SK-N-SH (cell line): ENCODE measurements at regions not wholly inside any gene's neighbourhood (a gene's known extent, or its start where the extent isn't known, plus 50 kb on each side); places are given as distances from the start of the nearest gene placed in this dataset.
A peak's percentile ranks its signal among the peaks of the same experiment; 100 is the strongest.

ENCODE experiments used
- CTCF ChIA-PET: fragments of 300-600, 350-600 bp; formaldehyde crosslinking; extraction: SDS; loops from one replicate; lab custom pipeline; 2021; lab: Yijun Ruan, JAX
- POLR2A ChIA-PET: fragments of 350-600 bp; sonication (Branson Sonifier 250); formaldehyde crosslinking; extraction: SDS; loops from one replicate; lab custom pipeline; 2020; ENCODE audit warnings: antibody characterized with exemption, inconsistent platforms; lab: Yijun Ruan, JAX
- DNase-seq: peaks from one replicate; pipeline ENCODE4 v3.0.0; 2012
- H2AFZ ChIP-seq: fragments of 200-600 bp; sonication (generic); 2 replicates; pipeline ENCODE4 v1.8.1; 2016; ENCODE audit warnings: antibody characterized with exemption, mild to moderate bottlenecking, low read depth
- H3F3A ChIP-seq: fragments of 200-600 bp; sonication (generic); replicated peaks from 2 replicates; pipeline ENCODE3; 2016; ENCODE audit warnings: antibody characterized with exemption, mild to moderate bottlenecking; ENCODE audit not compliant: insufficient read depth
- H3K27ac ChIP-seq, 2 experiments: fragments of 200-500 bp in 1 of 2; fragments of 200-600 bp in 1 of 2; sonication (Bioruptor generic) in 1 of 2; sonication (generic), shearing (Covaris generic) in 1 of 2; 2 replicates each; pipeline versions ENCODE4 v1.5.1 to v1.6.1; 2014 to 2016; ENCODE audit warnings: low read depth in 2 of 2, inconsistent platforms in 1 of 2, low read length in 1 of 2, mild to moderate bottlenecking in 1 of 2, mixed read lengths in 1 of 2
- H3K27me3 ChIP-seq: fragments of 200-600 bp; sonication (generic), shearing (Covaris generic); 2 replicates; pipeline ENCODE4 v1.6.1; 2016; ENCODE audit warnings: mixed run types; ENCODE audit not compliant: insufficient read depth
- H3K36me3 ChIP-seq, 2 experiments: fragments of 200-500 bp in 1 of 2; fragments of 200-600 bp in 1 of 2; sonication (Bioruptor generic) in 1 of 2; sonication (generic) in 1 of 2; replicated peaks in 1 of 2; 2 replicates each; pipeline versions ENCODE3 to v1.5.1; 2014 to 2016; ENCODE audit warnings: low read length in 1 of 2, mild to moderate bottlenecking in 1 of 2; ENCODE audit not compliant: insufficient read depth in 2 of 2, control insufficient read depth in 1 of 2
- H3K4me1 ChIP-seq, 2 experiments: fragments of 200-500 bp in 1 of 2; fragments of 200-600 bp in 1 of 2; sonication (Bioruptor generic) in 1 of 2; sonication (generic), shearing (Covaris generic) in 1 of 2; 2 replicates each; pipeline versions ENCODE4 v1.5.1 to v1.6.1; 2014 to 2016; ENCODE audit warnings: low read depth in 1 of 2, low read length in 1 of 2, mixed run types in 1 of 2; ENCODE audit not compliant: insufficient read depth in 2 of 2, control insufficient read depth in 1 of 2
- H3K4me2 ChIP-seq: fragments of 200-600 bp; sonication (generic), shearing (Covaris generic); 2 replicates; pipeline ENCODE4 v1.6.1; 2017; ENCODE audit warnings: mixed run types
- H3K4me3 ChIP-seq, 2 experiments: fragments of 200-500 bp in 1 of 2; fragments of 200-600 bp in 1 of 2; sonication (Bioruptor generic) in 1 of 2; sonication (generic), shearing (Covaris generic) in 1 of 2; 2 replicates each; pipeline versions ENCODE4 v1.5.1 to v1.8.1; 2014 to 2016; ENCODE audit warnings: low read depth in 2 of 2, inconsistent platforms in 1 of 2, low read length in 1 of 2, mild to moderate bottlenecking in 1 of 2, mixed read lengths in 1 of 2, moderate library complexity in 1 of 2
- H3K79me2 ChIP-seq: fragments of 200-600 bp; sonication (generic); 2 replicates; pipeline ENCODE4 v1.8.1; 2017; ENCODE audit warnings: mild to moderate bottlenecking; ENCODE audit not compliant: insufficient read depth
- H3K9ac ChIP-seq: fragments of 200-600 bp; sonication (generic); 2 replicates; pipeline ENCODE4 v1.6.1; 2017; ENCODE audit warnings: mixed run types
- H3K9me2 ChIP-seq: fragments of 200-600 bp; sonication (generic); 2 replicates; pipeline ENCODE4 v1.6.1; 2017; ENCODE audit warnings: mixed run types
- H3K9me3 ChIP-seq: fragments of 200-600 bp; sonication (generic); 2 replicates; pipeline ENCODE4 v1.6.1; 2017; ENCODE audit warnings: mixed run types, mild to moderate bottlenecking, moderate library complexity
- H4K20me1 ChIP-seq: fragments of 200-600 bp; sonication (generic); 2 replicates; pipeline ENCODE4 v1.6.1; 2017; ENCODE audit warnings: mild to moderate bottlenecking, mixed run types; ENCODE audit not compliant: insufficient read depth
- FOXJ3 ChIP-seq: sonication (generic); formaldehyde crosslinking; IDR thresholded peaks from 2 replicates; pipeline ENCODE4 v1.5.1; 2020; ENCODE audit warnings: mild to moderate bottlenecking, missing genetic modification reagents
- FOXM1 ChIP-seq: IDR thresholded peaks from 2 replicates; pipeline ENCODE4 v1.4.0; 2012; ENCODE audit warnings: low read depth, mild to moderate bottlenecking
- RAD21 ChIP-seq: IDR thresholded peaks from 2 replicates; pipeline ENCODE4 v1.6.1; 2012; ENCODE audit warnings: mild to moderate bottlenecking, low read length
- REST ChIP-seq: IDR thresholded peaks from 2 replicates; pipeline ENCODE4 v1.6.1; 2012; ENCODE audit warnings: mild to moderate bottlenecking, low read depth, low read length, moderate library complexity
- RXRA ChIP-seq: IDR thresholded peaks from 2 replicates; pipeline ENCODE4 v1.4.0; 2012; ENCODE audit warnings: low read depth, mild to moderate bottlenecking, borderline replicate concordance
- USF2 ChIP-seq: fragments of 150-350 bp; IDR thresholded peaks from 2 replicates; pipeline ENCODE4 v1.6.1; 2017; ENCODE audit warnings: antibody characterized with exemption, low read length, low read depth, borderline replicate concordance
- YY1 ChIP-seq: IDR thresholded peaks from 2 replicates; pipeline ENCODE4 v1.4.0; 2012; ENCODE audit warnings: low read depth, mild to moderate bottlenecking
- ZBTB33 ChIP-seq: IDR thresholded peaks from 2 replicates; pipeline ENCODE4 v1.4.0; 2012; ENCODE audit warnings: low read depth, borderline replicate concordance
- WGBS: methylation state at CpG from one replicate; pipeline ENCODE4 v1.1.6; 2017; ENCODE audit warnings: low lambda C conversion rate; 5-methylcytosine and 5-hydroxymethylcytosine counted together

DNA sequence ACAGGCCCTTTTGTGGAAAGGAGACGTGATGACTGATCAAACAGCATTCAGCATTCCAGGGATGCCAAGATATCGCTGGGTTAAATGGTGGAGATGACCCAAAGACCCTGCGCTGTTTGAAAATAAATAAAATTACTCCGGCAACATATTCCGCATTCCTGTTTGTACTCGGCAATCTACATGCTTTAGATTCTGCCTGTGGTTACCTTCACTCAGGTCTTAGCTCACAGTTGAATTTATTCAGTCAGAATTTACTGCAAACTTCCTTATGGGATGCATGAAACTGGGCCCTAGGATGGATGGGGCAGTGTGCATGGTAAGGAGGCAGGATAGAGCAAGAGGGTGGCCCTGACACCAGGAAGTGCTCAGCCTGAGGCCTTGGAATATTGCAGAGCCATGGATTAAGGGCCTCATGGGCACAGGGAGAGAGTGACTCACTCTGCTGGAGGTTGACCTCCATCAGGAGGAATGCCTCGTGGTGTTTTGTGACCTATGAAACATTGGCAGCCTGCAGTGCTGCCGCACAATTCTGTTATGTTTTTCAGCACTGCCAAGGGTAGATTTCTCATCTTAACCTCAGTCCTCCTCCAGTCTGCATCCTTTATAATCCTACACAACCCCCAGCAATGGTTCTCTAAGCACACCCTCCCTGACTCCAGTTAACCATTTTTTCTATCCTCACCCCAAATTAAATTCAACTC is 321.4 kb downstream of the IRS1 start (continued):
- peak; percentile 49; the same call in 1 of the 2 replicates for TF ChIP-seq YY1
- no peak for TF ChIP-seq USF2
- TF ChIP-seq FOXJ3 (CRISPR knock-in tag) = no peak

DNA sequence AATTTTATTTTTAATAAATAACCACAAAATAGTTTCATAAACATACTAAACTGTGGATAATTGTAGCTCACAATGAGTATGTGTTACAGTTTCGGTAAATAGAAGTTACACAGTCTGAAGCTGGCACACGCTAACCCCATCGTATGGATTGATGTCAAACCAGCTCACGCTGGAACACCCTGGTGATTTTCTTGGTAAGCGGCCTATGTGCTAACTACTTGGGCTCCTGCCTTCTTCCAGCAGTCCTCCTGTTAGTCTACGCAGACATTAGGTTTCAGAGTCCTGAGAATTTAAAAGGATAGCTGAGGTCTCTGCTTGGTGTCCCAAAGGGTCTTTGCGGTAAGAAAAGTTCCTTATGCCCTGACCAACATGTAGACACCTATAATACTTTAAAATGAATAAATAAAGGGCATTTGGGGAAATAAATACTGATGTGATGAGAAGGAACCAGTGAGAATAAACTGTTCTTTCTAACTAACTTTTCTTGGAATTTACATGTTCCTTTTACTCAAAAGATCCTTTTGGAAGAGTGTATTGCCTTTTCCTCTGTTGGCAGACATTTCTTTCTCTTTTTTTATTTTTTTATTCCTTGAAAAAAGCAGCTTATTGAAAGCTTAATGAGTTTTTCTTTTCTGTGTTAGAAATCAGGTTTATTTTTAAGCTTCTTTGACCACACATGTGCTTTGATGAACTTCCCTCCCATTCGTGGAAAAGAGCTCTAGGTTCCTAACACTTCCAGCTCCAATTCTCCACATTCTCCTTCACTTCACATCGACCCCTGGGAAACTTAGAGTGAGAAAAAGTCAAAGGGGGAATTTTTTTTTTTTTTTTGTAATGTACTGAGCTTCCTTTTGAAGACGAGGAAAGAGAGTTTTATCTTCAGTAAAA is 322.2 kb downstream of the IRS1 start:
- peaks cover 25% of the 10 kb centered on the region for H3F3A ChIP-seq
- peaks cover 0 to 22% of the 10 kb centered on the region in 2 experiments; a peak in 3 of 4 replicates for H3K4me1 ChIP-seq
- no peaks in the 10 kb centered on the region for H3K79me2 ChIP-seq
- 73% methylated on average over 10 of the region's 10 CpGs for WGBS
- H2AFZ ChIP-seq = peak overlapping the region; percentile 60; the same call in 1 of the 2 replicates
- no peaks in the 10 kb centered on the region for H4K20me1 ChIP-seq
- no peaks in the 10 kb centered on the region for H3K36me3 ChIP-seq
- ChIA-PET CTCF (interaction anchor here (0.8 to 1.3 kb wide), 2 partner anchors 9 to 474 kb away, joined by 3 read pairs; no protein-coding TSS in a partner anchor), POLR2A (no interaction called here)
- peak overlapping the region in 1 of 2 experiments; percentile 68; a peak in 2 of 4 replicates for H3K27ac ChIP-seq
- no peaks in the 10 kb centered on the region for H3K9me3 ChIP-seq
- no peak overlapping the region for H3K9ac ChIP-seq
- H3K9me2 ChIP-seq = no peaks in the 10 kb centered on the region
- TF ChIP-seq FOXM1 (no peak), ZBTB33 (no peak), RAD21 (no peak), RXRA (no peak), REST (no peak)
- H3K4me2 ChIP-seq = no peak overlapping the region
- H3K27me3 ChIP-seq = no peaks in the 10 kb centered on the region
- DNase-seq = no peak
- no peak overlapping the region for H3K4me3 ChIP-seq
